Effector memory CD4-positive, alpha-beta T cell (primary cell): ENCODE measurements at regions not wholly inside any gene's neighbourhood (a gene's known extent, or its start where the extent isn't known, plus 50 kb on each side); places are given as distances from the start of the nearest gene placed in this dataset.

Source experiments
- DNase-seq, 3 donors: peaks; one replicate each; pipeline ENCODE4 v3.0.0-alpha.2; 2020
- H3K27ac ChIP-seq: 2 replicates; pipeline ENCODE4 v1.7.0; 2013; ENCODE audit warnings: mild to moderate bottlenecking, low read length, moderate library complexity; ENCODE audit not compliant: insufficient read depth, poor library complexity, severe bottlenecking
- H3K27me3 ChIP-seq: replicated peaks from 2 replicates; pipeline ENCODE4 v1.7.0; 2013; ENCODE audit warnings: mild to moderate bottlenecking, low read length; ENCODE audit not compliant: insufficient read depth, control insufficient read depth, poor library complexity, severe bottlenecking
- H3K36me3 ChIP-seq: 2 replicates; pipeline ENCODE4 v1.7.0; 2013; ENCODE audit warnings: mild to moderate bottlenecking, low read length, moderate library complexity; ENCODE audit not compliant: control insufficient read depth, insufficient read depth
- H3K4me1 ChIP-seq: 2 replicates; pipeline ENCODE4 v1.7.0; 2013; ENCODE audit warnings: low read length, mild to moderate bottlenecking; ENCODE audit not compliant: control insufficient read depth, insufficient read depth, poor library complexity, severe bottlenecking
- H3K4me3 ChIP-seq: 2 replicates; pipeline ENCODE4 v1.7.0; 2013; ENCODE audit warnings: low read length, low read depth, mild to moderate bottlenecking; ENCODE audit not compliant: insufficient read depth, poor library complexity, severe bottlenecking
- H3K9me3 ChIP-seq: 2 replicates; pipeline ENCODE4 v1.7.0; 2013; ENCODE audit warnings: mild to moderate bottlenecking, low read length, moderate library complexity; ENCODE audit not compliant: control insufficient read depth

GRCh38 chr1:48057249-48057648 lies 60.1 kb upstream of the TRABD2B start:
- Histone ChIP-seq H3K9me3 (no peaks in the 10 kb centered on the region), H3K27me3 (no peaks in the 10 kb centered on the region), H3K27ac (no peak overlapping the region), H3K4me3 (no peak overlapping the region), H3K36me3 (no peaks in the 10 kb centered on the region), H3K4me1 (no peaks in the 10 kb centered on the region)
- DNase-seq = no peak

- H3K27me3 ChIP-seq = no peaks in the 10 kb centered on the region
Observed at GRCh38 chr1:48055876-48056764, 58.9 kb upstream of the TRABD2B start.

GRCh38 chr1:48054232-48054631 lies 57.0 kb upstream of the TRABD2B start:
- DNase-seq = no peak
- Histone ChIP-seq H3K9me3 (no peaks in the 10 kb centered on the region), H3K4me1 (no peaks in the 10 kb centered on the region), H3K27ac (no peak overlapping the region), H3K27me3 (no peaks in the 10 kb centered on the region), H3K36me3 (no peaks in the 10 kb centered on the region), H3K4me3 (no peak overlapping the region)

More at GRCh38 chr1:48055876-48056764, 58.9 kb upstream of the TRABD2B start:
- no peak overlapping the region for H3K27ac ChIP-seq
- DNase-seq = no peak
- no peaks in the 10 kb centered on the region for H3K9me3 ChIP-seq
- no peaks in the 10 kb centered on the region for H3K36me3 ChIP-seq
- no peak overlapping the region for H3K4me3 ChIP-seq
- no peaks in the 10 kb centered on the region for H3K4me1 ChIP-seq

- no peak overlapping the region for H3K27ac ChIP-seq
- no peak overlapping the region for H3K4me3 ChIP-seq
- DNase-seq = no peak
- H3K36me3 ChIP-seq = no peaks in the 10 kb centered on the region
- no peaks in the 10 kb centered on the region for H3K9me3 ChIP-seq
- no peaks in the 10 kb centered on the region for H3K27me3 ChIP-seq
- no peaks in the 10 kb centered on the region for H3K4me1 ChIP-seq
Observed at GRCh38 chr1:48052923-48053291, 55.7 kb upstream of the TRABD2B start.

GRCh38 chr1:48051466-48052126 lies 54.4 kb upstream of the TRABD2B start:
- Histone ChIP-seq H3K4me3 (no peak overlapping the region), H3K4me1 (no peaks in the 10 kb centered on the region), H3K27me3 (no peaks in the 10 kb centered on the region), H3K9me3 (no peaks in the 10 kb centered on the region), H3K27ac (no peak overlapping the region), H3K36me3 (no peaks in the 10 kb centered on the region)
- DNase-seq = no peak

- DNase-seq = no peak
- Histone ChIP-seq H3K4me1 (no peaks in the 10 kb centered on the region), H3K27ac (no peak overlapping the region), H3K36me3 (no peaks in the 10 kb centered on the region), H3K4me3 (no peak overlapping the region), H3K9me3 (no peaks in the 10 kb centered on the region), H3K27me3 (no peaks in the 10 kb centered on the region)
Observed at GRCh38 chr1:48049823-48050535, 52.8 kb upstream of the TRABD2B start.

- H3K4me1 ChIP-seq = no peaks in the 10 kb centered on the region
- DNase-seq = no peak
- no peaks in the 10 kb centered on the region for H3K27me3 ChIP-seq
Observed at GRCh38 chr1:48048980-48049379, 51.8 kb upstream of the TRABD2B start.

GRCh38 chr1:48048064-48048463 lies 50.9 kb upstream of the TRABD2B start:
- Histone ChIP-seq H3K4me3 (no peak overlapping the region), H3K4me1 (no peaks in the 10 kb centered on the region), H3K27ac (no peak overlapping the region), H3K9me3 (no peaks in the 10 kb centered on the region), H3K27me3 (no peaks in the 10 kb centered on the region), H3K36me3 (no peaks in the 10 kb centered on the region)
- no peak for DNase-seq

More at GRCh38 chr1:48048980-48049379, 51.8 kb upstream of the TRABD2B start:
- Histone ChIP-seq H3K4me3 (no peak overlapping the region), H3K27ac (no peak overlapping the region), H3K9me3 (no peaks in the 10 kb centered on the region), H3K36me3 (no peaks in the 10 kb centered on the region)

- no peak overlapping the region for H3K27ac ChIP-seq
- H3K27me3 ChIP-seq = no peaks in the 10 kb centered on the region
- DNase-seq = no peak
- no peaks in the 10 kb centered on the region for H3K9me3 ChIP-seq
- no peak overlapping the region for H3K4me3 ChIP-seq
- no peaks in the 10 kb centered on the region for H3K36me3 ChIP-seq
- H3K4me1 ChIP-seq = no peaks in the 10 kb centered on the region
Observed at GRCh38 chr1:48047116-48047515, 49.9 kb upstream of the TRABD2B start.
